Retinal pigment epithelial cell (primary cell): ENCODE measurements at regions not wholly inside any gene's neighbourhood (a gene's known extent, or its start where the extent isn't known, plus 50 kb on each side); places are given as distances from the start of the nearest gene placed in this dataset.
A peak's percentile ranks its signal among the peaks of the same experiment; 100 is the strongest.
"Not testable (repeated sequence)": the region's sequence is repeated elsewhere in the genome, so short reads cannot be mapped to it uniquely, and the experiment has no call there.

Experiments
- DNase-seq: peaks from one replicate; pipeline ENCODE4 v3.0.0-alpha.2; 2010; ENCODE audit warnings: low read depth
- H3K4me3 ChIP-seq: 2 replicates; pipeline ENCODE4 v1.5.1; 2011; ENCODE audit warnings: mild to moderate bottlenecking, low read length, control low read depth, moderate library complexity
- CTCF ChIP-seq: conservative IDR thresholded peaks from 2 replicates; pipeline ENCODE4 v1.5.1; 2011; ENCODE audit warnings: low read depth, low read length, control low read depth, inconsistent platforms

GRCh38 chr16:72639494-72639893 is 408.4 kb downstream of the ZFHX3 start:
- TF ChIP-seq CTCF: no peak

GRCh38 chr16:72637306-72637705 is 410.6 kb downstream of the ZFHX3 start:
- DNase-seq: peak; percentile 22
- no peak for TF ChIP-seq CTCF
- no peak overlapping the region for H3K4me3 ChIP-seq

More at GRCh38 chr16:72639494-72639893, 408.4 kb downstream of the ZFHX3 start:
- H3K4me3 ChIP-seq: no peak overlapping the region
- DNase-seq: no peak

- no peak for TF ChIP-seq CTCF
- DNase-seq: no peak
- no peak overlapping the region for H3K4me3 ChIP-seq
These were observed 412.2 kb downstream of the ZFHX3 start for GRCh38 chr16:72635694-72636093.

GRCh38 chr16:72635104-72635503 is 412.8 kb downstream of the ZFHX3 start:
- no peak for TF ChIP-seq CTCF
- no peak for DNase-seq
- H3K4me3 ChIP-seq: no peak overlapping the region

GRCh38 chr16:72627182-72627896 is 420.6 kb downstream of the ZFHX3 start:
- not testable (repeated sequence) for H3K4me3 ChIP-seq, DNase-seq

GRCh38 chr16:72626623-72627022 is 421.3 kb downstream of the ZFHX3 start:
- no peak overlapping the region for H3K4me3 ChIP-seq
- DNase-seq: no peak
- TF ChIP-seq CTCF: no peak

GRCh38 chr16:72621651-72622050 is 426.3 kb downstream of the ZFHX3 start:
- TF ChIP-seq CTCF: no peak
- no peak overlapping the region for H3K4me3 ChIP-seq
- no peak for DNase-seq
